NCI-H69 (cell line): ENCODE measurements at regions not wholly inside any gene's neighbourhood (a gene's known extent, or its start where the extent isn't known, plus 50 kb on each side); places are given as distances from the start of the nearest gene placed in this dataset.
"Not testable (repeated sequence)": the region's sequence is repeated elsewhere in the genome, so short reads cannot be mapped to it uniquely, and the experiment has no call there.

Source experiments
- DNase-seq: peaks from one replicate; lab custom pipeline; 2025; lab: John Stamatoyannopoulos, UW

GRCh38 chr2:132220589-132220988 lies 58.8 kb upstream of the ANKRD30BL start:
- not testable (repeated sequence) for DNase-seq

GRCh38 chr2:132221886-132222285 lies 60.1 kb upstream of the ANKRD30BL start:
- not testable (repeated sequence) for DNase-seq

- no peak for DNase-seq
Observed at GRCh38 chr2:132252191-132252893, 90.6 kb upstream of the ANKRD30BL start.

GRCh38 chr2:132252894-132253264 lies 91.1 kb upstream of the ANKRD30BL start:
- DNase-seq, result no peak

- DNase-seq, result no peak
Observed at GRCh38 chr2:132253496-132254305, 91.9 kb upstream of the ANKRD30BL start.

- not testable (repeated sequence) for DNase-seq
Observed at GRCh38 chr2:132254306-132254919, 92.7 kb upstream of the ANKRD30BL start.

- DNase-seq, result no peak
Observed at GRCh38 chr2:132255714-132256113, 94.0 kb upstream of the ANKRD30BL start.

GRCh38 chr2:132256251-132256902 lies 94.6 kb upstream of the ANKRD30BL start:
- DNase-seq, result no peak

GRCh38 chr2:132256903-132257300 lies 95.2 kb upstream of the ANKRD30BL start:
- not testable (repeated sequence) for DNase-seq

- DNase-seq, result not testable (repeated sequence)
Observed at GRCh38 chr2:132257301-132258171, 95.8 kb upstream of the ANKRD30BL start.

- not testable (repeated sequence) for DNase-seq
Observed at GRCh38 chr2:132259276-132259675, 97.5 kb upstream of the ANKRD30BL start.

- DNase-seq, result not testable (repeated sequence)
Observed at GRCh38 chr2:132265595-132265994, 103.8 kb upstream of the ANKRD30BL start.

- DNase-seq, result no peak
Observed at GRCh38 chr2:132267105-132267497, 105.3 kb upstream of the ANKRD30BL start.

GRCh38 chr2:132267498-132268283 lies 105.9 kb upstream of the ANKRD30BL start:
- not testable (repeated sequence) for DNase-seq

GRCh38 chr2:132268284-132268976 lies 106.7 kb upstream of the ANKRD30BL start:
- not testable (repeated sequence) for DNase-seq

GRCh38 chr2:132268977-132269523 lies 107.3 kb upstream of the ANKRD30BL start:
- no peak for DNase-seq

- no peak for DNase-seq
Observed at GRCh38 chr2:132270255-132270654, 108.5 kb upstream of the ANKRD30BL start.

GRCh38 chr2:132270981-132271546 lies 109.3 kb upstream of the ANKRD30BL start:
- no peak for DNase-seq

GRCh38 chr2:132271794-132272193 lies 110.0 kb upstream of the ANKRD30BL start:
- not testable (repeated sequence) for DNase-seq
